HG03175 (cell line): ENCODE measurements at regions not wholly inside any gene's neighbourhood (a gene's known extent, or its start where the extent isn't known, plus 50 kb on each side); places are given as distances from the start of the nearest gene placed in this dataset.

Experiments used
- ATAC-seq: cut with Tn5 transposase; IDR thresholded peaks from one replicate; pipeline ENCODE4 v1.9.1; 2021; ENCODE audit warnings: mild to moderate bottlenecking, moderate library complexity; ENCODE audit not compliant: unreplicated experiment

DNA sequence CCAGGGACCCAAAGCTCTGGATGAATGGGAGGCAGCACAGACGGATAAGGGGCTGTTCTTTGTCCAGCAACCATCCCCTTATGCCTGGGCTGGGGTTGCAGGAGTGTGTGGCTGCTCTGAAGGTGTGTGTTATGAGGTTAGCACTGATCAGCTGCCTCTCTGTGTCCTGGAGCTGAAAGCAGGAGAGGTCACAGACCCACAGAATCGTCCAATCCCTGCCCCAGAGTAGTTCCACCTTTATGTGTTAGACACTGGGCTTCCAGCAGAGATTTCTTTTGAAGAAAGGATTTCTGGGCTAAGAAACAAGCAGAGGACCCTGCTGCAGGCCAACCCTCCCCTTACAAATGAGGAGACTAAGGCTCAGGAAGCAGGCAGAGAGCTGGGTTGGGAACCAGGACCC lies 62.4 kb downstream of the ARL6IP4 start:
- no peak for ATAC-seq

DNA sequence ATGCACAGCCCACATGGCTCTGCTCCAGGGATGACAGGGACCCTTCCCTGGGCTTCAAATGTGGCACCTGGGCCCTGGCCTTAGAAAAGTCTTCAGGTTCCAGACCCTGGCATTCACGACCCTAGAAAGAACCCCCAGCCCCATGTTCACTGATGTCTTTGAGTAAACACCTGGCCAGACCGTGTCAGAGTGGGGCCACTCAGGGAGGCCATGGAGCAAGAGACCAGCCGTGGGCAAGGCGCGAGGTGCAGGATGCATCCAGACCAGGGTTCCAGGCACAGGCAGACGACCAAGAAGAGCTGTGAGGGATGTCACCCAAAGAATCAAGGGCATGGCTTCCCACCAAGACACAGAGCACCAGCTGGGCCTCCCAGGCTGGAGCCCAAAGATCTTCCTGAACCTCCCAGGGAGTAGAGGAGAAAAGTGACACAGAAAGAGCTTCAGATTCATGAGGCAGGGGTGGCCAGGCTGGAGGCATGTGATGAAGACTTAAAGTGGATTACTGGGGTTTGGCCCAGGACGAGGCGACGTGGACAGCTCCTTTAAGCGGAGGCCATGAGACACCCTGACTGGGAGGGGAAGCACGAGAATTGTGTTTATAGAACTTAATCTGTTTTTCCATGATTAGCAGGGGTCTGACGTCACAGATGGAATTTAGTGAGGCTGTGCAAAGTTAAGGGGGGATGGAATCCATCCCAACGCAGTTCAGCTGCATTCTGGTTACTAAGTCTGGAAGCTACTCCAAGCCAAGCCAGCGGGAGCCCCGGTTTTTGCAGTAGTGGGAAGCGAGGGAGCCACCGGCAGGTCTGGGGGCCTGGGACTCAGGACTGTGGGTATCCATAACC lies 61.6 kb downstream of the ARL6IP4 start:
- no peak for ATAC-seq

DNA sequence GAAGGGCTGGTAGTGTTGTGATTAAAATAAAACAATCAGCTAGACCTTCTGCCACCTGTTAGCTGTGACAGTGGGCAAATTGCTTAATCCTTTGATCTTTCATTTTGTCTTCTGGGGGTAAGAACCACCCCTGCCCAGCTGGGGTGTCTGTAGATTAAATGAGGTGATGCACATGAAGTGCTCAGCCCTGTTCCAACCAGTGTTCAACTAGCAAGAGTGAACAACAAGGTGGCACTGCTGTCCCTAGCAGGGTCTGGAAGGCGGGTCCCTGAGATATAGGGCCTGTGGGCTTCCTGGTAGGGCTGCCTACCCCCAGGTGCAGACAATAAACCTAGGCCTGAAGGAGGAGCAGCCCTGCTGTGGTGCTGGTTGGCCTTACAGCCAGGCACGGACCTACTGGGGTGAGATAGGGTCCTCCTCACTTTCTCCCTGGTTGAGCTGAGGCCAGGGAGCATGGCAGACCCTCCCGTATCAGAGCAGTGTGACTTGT lies 60.6 kb downstream of the ARL6IP4 start:
- no peak for ATAC-seq

DNA sequence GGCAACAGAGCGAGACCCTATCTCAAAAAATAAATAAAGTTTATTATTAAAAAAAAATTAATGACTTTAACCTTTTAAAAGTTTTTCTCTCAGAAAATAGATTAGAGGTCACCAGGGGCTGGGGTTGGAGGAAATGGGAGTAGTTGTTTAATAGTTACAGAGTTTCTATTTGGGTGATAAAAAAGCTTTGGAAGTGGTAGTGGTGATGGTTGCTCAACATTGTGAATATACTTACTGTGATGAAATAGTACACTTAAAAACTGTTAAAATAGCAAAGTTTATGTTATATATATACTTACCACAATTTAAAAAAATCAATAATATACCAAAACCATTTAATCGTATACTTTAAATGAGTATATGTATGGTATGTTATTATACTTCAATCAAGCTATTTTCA lies 59.6 kb downstream of the ARL6IP4 start:
- no peak for ATAC-seq

DNA sequence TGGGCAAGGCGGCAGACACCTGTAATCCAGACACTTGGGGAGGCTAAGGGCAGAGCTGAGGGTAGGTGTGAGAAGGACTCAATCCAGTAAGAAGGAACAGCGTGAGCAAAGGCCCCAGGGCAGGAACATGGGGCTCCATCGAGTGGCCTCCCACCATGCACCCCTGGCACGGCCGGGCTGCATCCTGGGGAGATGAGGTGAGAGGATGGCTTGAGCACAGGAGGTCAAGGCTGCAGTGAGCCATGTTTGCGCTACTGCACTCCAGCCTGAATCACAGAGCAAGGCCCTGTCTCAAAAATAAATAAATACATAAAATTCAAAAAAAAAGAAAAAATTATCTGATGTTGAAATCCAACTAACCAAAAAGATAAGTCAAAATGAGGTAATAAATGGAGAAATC lies 58.5 kb downstream of the ARL6IP4 start:
- ATAC-seq: no peak

DNA sequence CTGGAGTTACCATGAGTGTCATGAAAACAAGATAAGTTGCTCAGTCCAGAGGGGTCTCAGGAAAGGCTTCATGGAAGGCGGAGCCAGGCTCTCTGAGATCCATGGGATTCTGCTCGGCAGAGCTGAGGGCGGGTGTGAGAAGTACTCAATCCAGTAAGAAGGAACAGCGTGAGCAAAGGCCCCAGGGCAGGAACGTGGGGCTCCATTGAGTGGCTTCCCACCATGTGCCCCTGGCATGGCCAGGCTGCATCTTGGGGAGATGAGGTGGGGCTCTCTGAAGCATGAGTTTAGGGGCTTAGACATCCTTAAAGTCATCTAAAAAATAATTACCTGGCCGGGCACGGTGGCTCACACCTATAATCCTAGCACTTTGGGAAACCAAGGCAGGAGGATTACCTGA lies 58.0 kb downstream of the ARL6IP4 start:
- no peak for ATAC-seq

DNA sequence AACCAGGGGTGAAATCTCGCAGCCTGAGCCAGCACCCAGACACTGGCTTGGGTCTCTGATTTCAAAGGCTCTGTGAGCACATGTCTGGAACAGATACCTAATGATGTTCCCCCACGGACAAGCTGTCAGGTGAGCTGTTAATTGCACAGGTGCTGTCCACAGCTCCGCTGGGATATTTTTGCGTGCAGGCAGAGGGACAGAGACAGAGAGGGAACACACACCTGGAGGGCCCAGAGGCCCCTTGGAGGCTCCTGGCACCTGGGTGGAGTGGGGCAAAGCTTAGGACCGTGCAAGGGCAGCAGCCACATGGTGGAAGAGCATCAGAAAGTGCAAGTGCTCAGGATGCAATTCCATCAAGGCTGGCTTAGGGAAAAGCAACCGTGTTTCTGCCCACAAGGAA lies 57.3 kb downstream of the ARL6IP4 start:
- no peak for ATAC-seq

DNA sequence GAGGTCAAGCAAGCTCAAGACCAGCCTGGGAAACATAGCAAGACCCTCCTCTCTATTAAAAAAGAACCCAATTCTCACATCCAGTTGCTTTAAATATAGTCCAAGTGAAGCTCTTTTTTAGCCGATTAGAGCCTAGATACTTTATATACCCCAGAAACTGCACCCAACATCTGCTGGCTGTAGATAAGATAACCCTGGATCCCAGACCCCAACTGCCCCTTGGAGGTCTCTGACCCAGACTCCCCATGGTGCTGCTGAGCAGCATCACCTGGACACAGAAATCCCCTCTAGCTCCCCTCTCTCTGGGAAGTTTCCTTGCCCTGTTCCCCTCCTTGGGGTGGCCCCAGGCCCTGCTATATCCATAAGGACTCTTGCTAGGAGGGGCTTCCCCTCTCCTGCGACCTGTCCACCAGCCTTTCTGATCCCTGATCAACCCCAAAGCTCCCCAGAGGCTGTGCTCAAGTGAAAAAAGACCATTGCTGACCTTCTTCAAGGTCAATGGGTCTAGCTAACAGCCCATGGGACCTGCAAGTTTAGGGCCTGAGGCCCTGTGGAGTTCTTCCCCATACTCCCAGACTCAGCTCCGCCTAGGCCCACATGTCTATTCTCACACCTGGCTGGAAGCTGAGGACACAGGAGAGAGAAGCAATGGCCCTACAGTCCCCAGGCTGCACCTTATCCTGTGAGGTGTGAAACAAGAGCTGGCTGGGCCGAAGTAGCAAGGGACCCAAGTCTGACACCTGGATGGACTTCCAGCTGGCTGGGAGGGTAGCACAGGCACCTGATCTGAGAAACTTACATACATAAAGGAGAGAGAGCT lies 56.2 kb downstream of the ARL6IP4 start:
- no peak for ATAC-seq

DNA sequence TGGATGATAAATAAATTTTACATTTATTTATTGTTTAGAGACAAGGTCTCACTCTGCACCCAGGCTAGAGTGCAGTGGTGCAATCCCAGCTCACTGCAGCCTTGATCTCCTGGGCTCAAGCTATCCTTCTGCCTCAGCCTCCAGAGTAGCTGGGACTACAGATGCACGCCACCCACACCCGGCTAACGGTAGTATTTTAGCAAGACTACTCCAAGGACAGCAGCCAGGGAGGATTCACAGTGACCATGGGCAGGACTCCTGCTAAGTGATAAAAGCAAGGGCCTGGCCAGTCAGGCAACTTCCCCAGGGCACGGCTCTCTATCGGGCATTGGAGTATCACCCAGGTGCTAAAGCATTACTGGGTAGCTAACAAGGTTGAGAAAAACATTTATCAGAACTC lies 55.4 kb downstream of the ARL6IP4 start:
- ATAC-seq: no peak

DNA sequence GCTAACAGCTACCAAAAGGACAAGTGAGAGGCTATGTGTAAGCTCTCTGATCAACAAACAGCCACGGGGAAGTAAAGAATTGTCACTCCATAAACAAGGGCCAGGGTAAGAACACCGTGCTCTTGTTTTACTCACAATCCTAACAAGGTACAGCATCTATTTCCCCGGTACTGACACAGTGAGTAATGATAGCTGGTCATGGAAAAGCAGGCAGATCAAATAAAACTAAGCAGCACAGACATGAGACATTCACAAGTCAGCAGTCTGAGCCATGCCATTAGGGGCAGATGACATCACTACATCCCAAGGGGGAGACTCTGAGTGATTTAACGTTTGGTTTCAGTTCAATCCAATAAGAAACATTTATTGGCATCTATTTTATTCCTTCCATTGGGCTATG lies 54.4 kb downstream of the ARL6IP4 start:
- ATAC-seq: no peak

DNA sequence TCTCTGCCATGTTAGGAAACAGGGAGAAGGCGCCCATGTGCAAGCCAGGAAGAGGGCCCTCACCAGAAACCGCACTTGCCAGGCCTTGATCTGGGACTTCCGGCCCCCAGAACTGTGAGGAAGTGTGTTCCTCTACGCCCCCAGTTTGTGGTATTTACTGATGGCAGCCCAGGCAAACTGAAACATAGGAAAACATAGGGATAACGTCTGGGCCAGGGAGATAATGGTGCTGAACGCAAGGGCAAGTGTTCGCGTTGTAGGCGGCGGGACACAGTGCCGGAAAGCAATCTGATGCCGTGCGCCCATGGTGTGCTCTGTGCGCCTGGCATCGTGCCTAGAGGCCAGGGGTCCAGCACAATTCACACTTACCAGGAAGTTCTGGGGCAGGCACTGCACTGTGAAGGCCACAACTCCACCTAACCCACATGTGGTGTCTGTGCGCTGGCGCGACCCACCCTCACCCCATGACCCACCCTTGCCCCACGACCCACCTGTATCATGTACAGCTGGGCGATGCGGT lies 53.6 kb downstream of the ARL6IP4 start:
- no peak for ATAC-seq

DNA sequence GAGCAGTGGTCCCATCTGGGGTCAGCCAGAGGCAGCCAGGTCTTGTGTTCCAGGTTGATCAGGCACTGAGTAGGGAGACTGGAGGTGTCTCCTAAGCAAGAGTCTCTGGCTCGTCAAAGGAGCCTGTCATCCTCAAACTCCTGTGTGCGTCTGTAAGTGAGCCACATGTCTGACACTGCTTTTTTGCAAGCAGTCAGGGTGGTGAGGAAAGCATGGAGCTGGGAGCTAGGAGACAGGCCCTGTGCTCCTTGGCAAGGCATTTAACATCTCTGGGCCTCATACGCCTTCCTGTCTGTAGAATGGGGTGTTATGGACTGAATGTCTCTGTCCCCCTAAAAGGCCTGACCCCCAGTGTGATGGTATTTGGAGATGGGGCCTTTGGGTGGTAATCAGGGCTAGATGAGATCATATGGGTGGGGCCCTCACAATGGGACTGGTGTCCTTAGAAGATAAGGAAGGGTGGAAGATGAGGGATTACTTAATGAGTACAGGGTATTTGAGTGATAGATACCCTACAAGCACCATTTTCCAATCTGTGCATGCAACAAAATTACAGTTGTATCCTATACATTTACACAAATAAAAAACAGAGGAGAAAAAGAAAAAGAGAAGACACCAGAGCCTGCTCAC lies 53.0 kb downstream of the ARL6IP4 start:
- no peak for ATAC-seq

DNA sequence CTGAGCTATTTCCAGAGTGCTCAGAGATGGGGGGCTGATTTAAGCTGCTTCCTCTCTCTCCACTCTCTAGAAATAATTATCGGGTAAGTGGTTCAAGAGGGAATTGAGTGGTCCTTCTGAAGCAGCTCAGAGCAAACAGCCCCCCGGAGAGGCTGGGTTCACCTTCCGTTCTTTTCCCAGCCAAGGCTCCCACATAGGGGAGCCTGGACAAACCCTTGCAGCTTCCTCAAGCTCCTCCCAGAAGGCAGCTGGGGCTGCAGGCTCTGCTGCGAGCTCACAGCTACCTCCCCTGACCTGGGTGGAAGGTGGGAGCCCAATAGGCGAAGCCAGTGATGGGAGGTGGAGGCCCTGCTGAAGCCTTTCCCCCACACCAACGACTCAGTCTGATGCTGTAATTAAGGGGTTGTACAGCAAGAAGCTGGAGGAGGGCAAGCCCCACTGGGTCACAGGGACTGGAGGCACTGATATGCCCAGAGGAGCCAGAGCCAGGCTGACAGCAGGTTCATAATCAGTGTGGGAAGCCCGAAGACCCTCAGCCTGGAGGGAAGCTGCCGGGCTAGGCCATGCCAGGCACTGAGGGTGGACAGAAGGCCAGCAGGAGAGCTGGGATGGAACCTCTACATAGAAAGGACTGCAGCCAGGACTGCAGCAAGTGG lies 52.4 kb downstream of the ARL6IP4 start:
- no peak for ATAC-seq
